LHCN-M2 (cell line): ENCODE measurements at regions not wholly inside any gene's neighbourhood (a gene's known extent, or its start where the extent isn't known, plus 50 kb on each side); places are given as distances from the start of the nearest gene placed in this dataset.

Experiments
- DNase-seq: peaks from one replicate; pipeline ENCODE4 v3.0.0-alpha.2; 2012; ENCODE audit warnings: low read depth

- no peak for DNase-seq
Observed at GRCh38 chr4:127210893-127211649, 421.7 kb upstream of the INTU start.

GRCh38 chr4:127211650-127212560 is 420.9 kb upstream of the INTU start:
- peak; percentile 12 for DNase-seq

- peak; percentile 17 for DNase-seq
Observed at GRCh38 chr4:127212701-127213100, 420.1 kb upstream of the INTU start.

DNA sequence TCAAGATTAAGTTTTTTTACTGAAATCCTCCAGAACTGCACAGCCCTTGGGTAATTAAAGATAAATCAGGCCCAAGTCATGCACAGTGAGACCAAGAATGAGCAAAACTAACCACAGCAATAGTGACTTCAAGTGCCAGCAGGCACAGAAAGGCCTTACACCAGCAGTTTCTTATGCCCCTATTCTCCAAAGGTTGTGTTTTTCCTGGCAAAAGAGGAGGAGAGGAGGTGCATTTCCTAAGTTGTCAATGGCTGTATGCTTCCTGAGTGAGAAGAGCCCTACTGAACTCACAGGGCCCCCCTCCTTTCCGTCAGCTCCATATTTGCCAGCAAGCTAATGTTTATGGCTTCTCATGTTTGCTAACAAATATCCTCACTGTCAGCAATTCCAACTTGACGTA is 418.7 kb upstream of the INTU start:
- DNase-seq: no peak

DNA sequence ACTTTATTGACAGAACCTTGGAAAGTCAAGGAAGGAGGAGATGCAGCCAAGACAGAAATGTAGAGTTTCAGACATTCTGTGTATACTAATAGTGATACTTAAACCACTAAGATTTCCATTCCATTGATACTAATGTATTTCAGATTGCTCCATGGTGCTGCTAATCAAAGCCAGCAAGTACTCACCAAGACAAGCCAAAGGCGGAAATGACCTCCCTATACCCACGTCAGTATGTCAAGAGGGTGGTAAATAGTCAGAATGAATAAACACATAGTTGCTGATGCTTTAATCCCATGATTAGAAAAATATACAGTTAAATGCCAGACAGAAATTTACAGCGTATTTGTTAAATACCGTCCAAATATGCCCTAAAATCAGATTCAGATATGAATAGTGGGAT is 417.8 kb upstream of the INTU start:
- DNase-seq: no peak

DNA sequence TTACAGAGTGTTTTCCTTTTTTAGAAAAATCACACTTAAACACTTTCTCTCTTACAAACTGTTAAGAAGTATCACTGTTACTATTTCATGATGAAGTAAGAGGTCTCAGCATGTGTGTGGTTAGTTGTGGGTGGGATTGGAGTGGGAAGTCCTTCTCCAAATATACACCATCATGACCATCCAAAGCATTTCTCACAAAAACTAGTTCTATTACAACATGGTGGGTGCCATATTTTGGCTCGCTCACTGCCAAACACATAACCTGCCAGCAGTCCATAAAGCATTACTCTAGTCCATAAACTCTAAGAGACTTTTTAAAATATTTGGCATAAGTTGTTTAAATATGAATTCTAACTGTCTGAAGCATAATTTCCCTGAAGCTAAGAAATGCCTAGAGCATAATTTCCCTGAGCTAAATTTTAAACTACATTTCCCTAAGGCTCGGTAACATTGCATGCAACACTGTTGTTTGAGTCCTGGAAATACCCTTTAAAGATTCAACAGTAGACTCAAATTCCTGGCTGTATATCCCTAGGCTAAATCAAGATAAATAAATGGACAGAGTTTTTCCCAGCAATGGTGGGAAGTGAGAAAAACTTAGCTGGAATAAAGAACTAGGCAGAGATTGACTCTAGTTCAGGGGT is 415.0 kb upstream of the INTU start:
- DNase-seq: no peak

DNA sequence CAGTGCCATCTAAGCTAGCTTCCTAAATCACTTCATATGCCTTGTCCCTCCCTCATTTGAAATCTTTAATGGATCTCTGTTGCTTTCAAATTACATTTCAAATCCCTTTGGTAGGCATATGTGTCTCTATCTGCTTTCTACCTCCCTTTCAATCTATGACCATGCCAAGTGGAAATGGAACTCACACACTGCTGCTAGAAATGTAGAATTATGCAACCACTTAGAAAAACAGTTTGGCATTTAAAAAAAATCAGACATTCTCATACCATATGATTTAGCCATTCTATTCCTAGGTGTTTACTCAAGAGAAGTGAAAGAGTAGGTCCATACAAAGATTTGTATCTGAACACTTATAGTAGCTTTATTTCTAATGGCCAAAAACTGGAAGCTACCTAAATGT is 413.5 kb upstream of the INTU start:
- DNase-seq: no peak

DNA sequence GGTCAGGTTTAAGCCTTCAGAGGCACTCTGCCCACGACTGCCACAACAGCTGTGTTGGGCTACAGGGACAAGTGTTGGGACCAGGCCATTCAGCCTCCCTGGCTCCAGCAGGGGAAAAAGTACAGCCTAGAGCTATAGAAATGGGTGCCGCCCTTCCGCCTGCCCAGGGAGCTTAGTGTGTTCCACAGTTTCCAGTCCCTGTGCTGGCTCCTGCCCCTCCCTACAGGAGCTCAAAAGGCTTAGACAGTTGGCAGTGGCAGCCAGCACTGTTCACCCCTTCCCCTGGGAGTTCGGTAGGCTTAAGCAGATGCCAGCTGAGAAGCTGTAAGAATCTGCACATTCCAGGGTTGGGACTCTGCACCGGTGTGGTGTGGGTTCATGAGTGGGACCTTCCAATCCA is 408.2 kb upstream of the INTU start:
- DNase-seq: peak; percentile 11

DNA sequence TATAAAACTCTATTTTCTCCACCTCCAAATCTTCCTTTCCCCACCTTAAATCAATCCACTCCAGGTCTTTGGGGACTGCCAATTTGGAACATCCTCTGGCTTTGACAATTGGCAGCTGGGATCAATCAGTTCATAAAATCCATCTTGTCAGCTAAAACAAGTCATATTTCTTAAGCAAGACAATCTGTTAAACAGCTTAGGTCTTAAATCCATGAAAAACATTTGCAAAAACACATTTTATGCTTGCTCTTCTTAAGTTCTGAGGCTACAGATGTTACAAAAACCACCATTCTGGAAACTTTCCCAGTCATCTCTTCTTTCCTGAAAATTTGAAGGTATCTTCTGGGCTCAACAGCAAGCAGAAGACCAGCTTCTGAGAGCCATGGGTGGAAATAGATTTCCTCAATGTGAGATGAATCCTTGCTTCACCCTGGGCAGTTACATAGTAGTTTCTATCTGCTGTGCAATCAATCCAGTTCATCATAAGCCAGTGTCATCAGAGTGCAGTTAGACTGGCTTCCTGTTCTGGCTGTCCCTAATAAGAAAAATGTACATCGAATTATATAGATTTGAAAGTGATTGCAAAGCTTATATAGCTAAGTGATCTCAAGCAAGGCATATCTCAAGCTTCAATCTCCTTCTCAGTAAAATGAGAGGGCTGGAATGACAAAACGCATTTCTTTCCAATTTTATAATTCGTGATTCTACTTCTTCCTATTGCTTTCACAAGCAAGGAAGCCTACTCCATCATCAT is 402.7 kb upstream of the INTU start:
- DNase-seq: no peak

- DNase-seq: no peak
Observed at GRCh38 chr4:127236889-127237288, 395.9 kb upstream of the INTU start.

DNA sequence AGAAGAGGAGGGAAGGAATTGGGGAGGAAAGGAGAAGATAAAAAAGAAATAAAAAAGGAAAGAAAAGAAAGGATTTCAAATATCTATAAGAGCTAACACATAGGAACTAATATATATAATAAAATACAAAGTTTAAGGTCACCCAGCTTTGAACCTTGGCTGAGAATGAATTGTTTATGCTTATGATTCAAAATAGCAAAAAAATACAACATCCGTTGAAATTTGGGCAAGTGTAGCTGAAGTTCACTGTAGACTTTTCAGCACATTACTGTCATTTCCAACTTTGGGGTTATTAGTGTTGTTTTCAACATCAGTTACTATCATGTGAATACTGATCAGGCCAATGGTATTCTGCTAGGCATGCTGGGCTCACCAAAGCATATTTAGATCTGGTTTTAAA is 395.2 kb upstream of the INTU start:
- no peak for DNase-seq

GRCh38 chr4:127238956-127239475 is 393.7 kb upstream of the INTU start:
- no peak for DNase-seq

GRCh38 chr4:127239902-127240763 is 392.6 kb upstream of the INTU start:
- DNase-seq: no peak

DNA sequence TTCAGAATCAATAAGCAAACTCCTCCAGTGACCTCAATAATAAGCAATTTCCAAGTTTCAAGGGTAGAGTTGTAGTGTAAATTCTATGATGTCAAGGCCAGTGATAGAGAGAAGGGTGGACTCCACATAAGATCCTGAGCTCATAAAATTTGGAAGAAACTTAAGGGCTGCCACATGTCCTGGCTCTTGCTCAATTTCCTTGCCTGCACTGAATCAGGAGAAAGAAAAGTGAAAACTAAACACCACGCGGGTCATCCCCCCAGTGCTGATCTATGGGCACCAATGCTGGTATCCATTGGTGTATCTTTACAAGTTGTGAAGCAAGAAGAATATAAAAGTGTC is 392.0 kb upstream of the INTU start:
- no peak for DNase-seq

DNA sequence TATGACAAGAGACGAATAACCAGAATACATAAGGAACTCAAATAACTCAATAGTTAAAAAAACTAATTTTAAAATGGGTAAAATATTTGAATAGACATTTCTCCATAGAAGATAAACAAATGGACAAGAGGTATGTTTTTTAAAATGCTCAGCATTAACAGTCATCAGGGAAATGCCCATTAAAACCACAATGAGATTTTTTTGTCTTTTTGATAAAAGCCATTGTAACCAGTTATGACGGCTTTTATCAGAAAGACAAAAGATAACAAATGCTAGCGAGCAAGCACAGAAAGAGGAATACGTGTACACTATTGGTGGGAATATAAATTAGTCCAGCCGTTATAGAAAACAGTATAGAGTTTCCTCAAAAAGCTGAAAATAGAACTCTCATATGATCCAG is 388.2 kb upstream of the INTU start:
- DNase-seq: no peak

GRCh38 chr4:127246963-127247952 is 385.5 kb upstream of the INTU start:
- DNase-seq: no peak

GRCh38 chr4:127249066-127249766 is 383.5 kb upstream of the INTU start:
- DNase-seq: peak; percentile 58

DNA sequence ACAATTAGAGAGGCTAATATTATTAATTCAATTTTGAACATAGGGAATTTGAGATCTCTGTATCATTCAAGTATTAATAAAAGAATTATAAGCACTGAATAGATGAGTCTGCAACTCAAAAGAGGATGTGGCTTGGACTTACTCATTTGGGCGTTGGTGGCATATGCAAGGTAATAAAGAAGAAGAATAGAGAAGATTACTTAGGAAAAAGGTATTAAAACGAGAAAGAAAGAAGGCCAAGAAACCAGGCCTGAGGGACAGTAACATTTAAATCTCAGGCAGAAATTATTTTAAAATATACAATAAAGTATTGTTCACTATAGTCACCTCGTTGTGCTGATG is 383.0 kb upstream of the INTU start:
- no peak for DNase-seq

- DNase-seq: no peak
Observed at GRCh38 chr4:127250577-127250976, 382.2 kb upstream of the INTU start.
